NCI-H774 (cell line): ENCODE measurements at regions not wholly inside any gene's neighbourhood (a gene's known extent, or its start where the extent isn't known, plus 50 kb on each side); places are given as distances from the start of the nearest gene placed in this dataset.
"Not testable (repeated sequence)": the region's sequence is repeated elsewhere in the genome, so short reads cannot be mapped to it uniquely, and the experiment has no call there.

Experiments
- DNase-seq: peaks from one replicate; lab custom pipeline; 2025; lab: John Stamatoyannopoulos, UW

- DNase-seq, result no peak
Observed at GRCh38 chr2:153307223-153307622, 171.3 kb downstream of the RPRM start.

DNA sequence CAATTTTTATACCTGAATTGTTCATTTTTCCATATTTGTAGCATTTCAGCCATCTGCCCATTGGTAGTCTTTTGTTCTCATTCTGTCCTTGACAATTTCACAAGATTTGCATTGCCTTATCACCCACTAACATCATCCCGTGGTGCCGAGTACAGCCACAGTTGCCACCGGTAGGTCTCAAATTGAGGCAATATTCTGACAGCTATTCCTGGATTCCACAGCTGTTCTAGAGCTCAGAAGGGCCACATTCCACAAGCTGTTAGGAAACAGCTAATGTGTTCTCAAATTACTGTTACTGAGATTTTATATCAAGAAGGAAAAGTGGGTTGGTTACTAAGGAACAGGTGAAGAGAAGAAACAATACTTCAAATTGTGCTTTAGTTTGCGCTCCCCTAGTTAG lies 178.8 kb downstream of the RPRM start:
- no peak for DNase-seq

DNA sequence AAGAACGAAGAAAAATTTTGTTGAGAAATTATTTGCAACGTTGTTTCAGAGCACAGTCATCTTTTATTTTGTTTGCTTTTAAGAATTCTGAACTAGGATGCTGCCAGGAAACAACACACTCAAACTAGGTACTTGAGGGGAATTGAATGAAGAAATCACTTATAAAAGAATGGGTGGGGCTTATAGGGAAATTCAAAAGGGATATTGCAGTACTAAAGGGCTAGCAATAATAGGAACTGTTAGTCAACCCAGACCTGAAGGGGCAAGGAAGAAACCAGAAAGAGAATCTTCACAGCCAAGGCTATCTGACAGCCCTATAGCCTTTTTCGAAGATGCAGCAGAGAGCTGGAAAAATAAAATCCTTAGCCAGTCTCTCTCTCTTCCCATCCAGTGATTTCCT lies 179.3 kb downstream of the RPRM start:
- no peak for DNase-seq

GRCh38 chr2:153294199-153294786 lies 184.3 kb downstream of the RPRM start:
- DNase-seq, result no peak

DNA sequence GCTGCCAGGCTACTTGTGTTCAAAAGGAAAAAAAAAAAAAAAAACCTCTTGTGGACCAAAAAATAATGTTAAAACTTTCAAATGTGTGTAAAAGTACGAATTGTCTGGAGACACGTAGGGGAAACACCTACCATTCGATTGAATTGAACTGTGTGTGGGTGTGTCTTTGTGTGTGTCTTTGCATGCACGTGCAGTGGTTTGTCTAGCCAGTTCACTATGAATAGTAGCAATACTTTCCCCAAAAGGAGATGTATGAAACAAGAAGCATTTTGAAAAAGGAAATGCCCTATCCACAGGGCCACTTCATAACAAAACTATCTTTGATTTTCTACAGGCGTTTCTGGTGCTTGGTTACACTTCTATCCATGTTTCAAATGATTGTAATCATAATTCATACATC lies 186.8 kb downstream of the RPRM start:
- DNase-seq, result no peak

GRCh38 chr2:153287109-153287801 lies 191.3 kb downstream of the RPRM start:
- no peak for DNase-seq

DNA sequence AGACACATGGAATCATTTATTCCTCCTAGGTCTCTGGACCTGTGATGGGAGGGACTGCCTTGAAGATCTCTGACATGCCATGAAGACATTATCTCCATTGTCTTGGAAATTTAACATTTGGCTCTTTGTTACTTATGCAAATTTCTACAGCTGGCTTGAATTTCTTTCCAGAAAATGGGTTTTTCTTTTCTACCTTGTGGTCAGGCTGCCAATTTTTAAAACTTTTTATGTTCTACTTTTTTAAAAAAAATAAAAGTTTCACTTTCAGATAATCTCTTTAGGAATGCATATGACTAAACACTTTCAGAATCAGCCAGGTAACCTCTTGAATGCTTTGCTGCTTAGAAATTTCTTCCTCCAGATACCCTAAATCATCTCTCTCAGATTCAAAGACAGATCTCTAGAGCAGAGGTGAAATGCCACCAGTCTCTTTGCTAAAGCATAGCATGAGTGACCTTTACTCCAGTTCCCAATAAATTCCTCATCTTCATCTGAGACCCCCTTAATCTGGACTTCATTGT lies 209.6 kb downstream of the RPRM start:
- DNase-seq, result no peak

DNA sequence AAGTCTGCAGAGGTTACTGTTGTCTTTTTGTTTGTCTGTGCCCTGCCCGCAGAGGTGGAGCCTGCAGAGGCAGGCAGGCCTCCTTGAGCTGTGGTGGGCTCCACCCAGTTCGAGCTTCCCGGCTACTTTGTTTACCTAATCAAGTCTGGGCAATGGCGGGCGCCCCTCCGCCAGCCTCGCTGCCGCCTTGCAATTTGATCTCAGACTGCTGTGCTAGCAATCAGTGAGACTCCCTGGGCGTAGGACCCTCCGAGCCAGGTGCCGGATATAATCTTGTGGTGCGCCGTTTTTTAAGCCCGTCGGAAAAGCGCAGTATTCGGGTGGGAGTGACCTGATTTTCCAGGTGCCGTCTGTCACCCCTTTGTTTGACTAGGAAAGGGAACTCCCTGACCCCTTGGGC lies 221.7 kb downstream of the RPRM start:
- DNase-seq, result not testable (repeated sequence)

DNA sequence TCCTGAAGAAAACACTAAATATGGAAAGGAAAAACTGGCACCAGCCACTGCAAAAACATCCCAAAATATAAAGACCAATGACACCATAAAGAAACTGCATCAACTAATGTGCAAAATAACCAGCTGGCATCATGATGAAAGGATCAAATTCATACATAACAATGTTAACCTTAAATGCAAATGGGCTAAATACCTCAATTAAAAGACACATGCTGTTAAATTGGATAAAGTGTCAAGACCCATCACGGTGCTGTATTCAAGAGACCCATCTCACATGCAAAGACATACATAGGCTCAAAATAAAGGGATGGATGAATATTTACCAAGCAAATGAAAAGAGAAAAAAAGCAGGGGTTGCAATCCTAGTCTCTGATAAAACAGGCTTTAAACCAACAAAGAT lies 231.9 kb downstream of the RPRM start:
- DNase-seq, result not testable (repeated sequence)

DNA sequence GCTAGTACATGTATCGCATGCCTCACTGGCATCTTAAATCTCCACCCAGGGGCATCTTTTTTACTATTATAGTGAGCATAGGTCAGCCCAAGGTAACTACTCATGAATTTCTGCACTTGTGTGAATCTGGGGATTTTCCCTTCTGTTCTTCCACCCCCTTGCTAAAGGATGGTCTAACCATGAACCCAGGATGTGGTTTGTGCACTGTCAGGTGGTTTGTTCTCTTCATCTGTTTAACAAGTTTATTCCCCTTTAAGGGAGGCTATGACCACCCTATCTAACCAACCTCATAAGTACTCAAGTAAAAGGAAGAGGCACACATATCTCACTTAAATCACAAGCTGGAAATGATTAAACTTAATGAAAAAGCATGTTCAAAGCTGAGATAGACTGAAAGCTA lies 243.0 kb downstream of the RPRM start:
- no peak for DNase-seq

GRCh38 chr2:153232464-153232863 lies 246.1 kb downstream of the RPRM start:
- DNase-seq, result no peak

DNA sequence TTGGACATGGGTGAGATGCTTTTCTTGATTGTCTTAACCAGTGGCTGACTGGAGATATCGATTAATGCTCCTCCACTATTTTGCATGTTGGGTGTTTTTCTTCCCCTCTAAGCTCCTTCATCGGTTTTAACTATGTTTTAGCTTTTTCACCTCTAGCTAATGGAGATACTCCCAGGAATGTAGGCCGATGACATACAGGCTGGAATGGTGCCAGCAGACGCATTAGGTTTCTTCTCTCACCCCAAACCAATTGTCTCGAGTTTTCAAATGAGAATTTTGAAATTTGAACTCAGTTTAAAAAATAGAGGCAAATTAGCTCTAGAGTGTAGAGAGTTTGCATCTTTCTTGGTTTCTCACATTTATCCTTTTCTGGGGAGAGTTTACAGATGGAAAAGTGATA lies 247.6 kb downstream of the RPRM start:
- no peak for DNase-seq

DNA sequence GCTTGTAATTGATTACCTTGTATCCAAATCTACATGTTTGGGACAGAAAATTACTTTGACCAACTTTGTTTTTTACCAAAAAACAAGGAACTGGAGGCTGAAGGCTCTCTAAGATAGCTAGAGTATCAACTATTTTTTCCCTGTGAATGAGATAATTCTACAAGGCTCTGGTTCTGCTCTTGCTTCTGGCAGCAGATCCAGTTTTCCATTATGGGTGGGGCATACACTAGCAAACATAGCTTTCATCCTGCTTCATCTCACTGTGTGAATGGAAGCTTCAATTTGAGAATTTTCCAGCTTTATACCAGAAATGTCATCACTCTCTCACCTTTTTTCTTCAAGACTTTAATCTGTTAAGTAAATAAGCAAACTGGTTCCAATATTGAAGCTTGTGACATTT lies 249.7 kb downstream of the RPRM start:
- DNase-seq, result no peak

GRCh38 chr2:153227981-153228380 lies 250.6 kb downstream of the RPRM start:
- DNase-seq, result no peak

- no peak for DNase-seq
Observed at GRCh38 chr2:153222231-153223165, 256.1 kb downstream of the RPRM start.

- no peak for DNase-seq
Observed at GRCh38 chr2:153221506-153221905, 257.1 kb downstream of the RPRM start.

- no peak for DNase-seq
Observed at GRCh38 chr2:153221087-153221486, 257.5 kb downstream of the RPRM start.

DNA sequence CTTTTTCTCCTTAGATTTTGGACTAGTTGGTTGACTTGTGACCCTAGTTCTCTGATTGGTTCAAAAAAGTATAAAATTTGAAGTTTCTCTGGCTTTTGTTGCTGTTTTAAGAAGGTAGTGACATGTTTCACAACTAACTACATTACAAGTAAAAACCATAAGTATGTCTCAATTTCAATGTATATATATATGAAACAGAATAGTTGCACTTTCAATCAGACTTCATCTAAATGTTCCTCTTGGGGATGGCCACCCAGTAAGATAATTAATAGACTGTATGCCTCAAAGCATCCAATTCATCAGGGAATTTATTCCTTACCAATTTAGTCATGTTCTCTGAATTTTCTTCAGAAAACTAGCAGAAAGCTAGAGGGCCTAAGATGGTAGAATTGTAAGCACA lies 259.7 kb downstream of the RPRM start:
- no peak for DNase-seq

DNA sequence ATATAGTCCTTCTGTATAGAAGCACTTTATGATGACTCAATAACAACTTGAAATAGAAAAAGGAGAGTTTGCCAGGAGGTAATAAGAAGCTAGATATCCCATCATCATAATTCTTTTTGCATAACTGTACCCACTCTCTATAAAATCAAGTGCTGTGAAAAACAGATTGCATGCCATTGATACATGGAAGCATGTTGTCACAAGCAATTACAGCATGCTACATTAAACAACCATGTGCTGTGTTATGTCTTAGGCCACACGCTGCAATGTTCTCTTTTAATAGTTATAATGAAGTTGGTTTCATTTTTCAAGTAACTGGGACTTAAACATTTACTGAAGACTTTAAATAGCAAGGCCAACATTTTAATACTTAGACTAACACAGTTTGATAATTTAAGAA lies 264.2 kb downstream of the RPRM start:
- no peak for DNase-seq

GRCh38 chr2:153213022-153213421 lies 265.5 kb downstream of the RPRM start:
- no peak for DNase-seq

- no peak for DNase-seq
Observed at GRCh38 chr2:153197402-153198386, 280.9 kb downstream of the RPRM start.
